Spleen (tissue), 11 donors: ENCODE measurements at regions not wholly inside any gene's neighbourhood (a gene's known extent, or its start where the extent isn't known, plus 50 kb on each side); places are given as distances from the start of the nearest gene placed in this dataset.

ENCODE experiments used
- DNase-seq: peaks from one replicate; pipeline ENCODE4 v3.0.0-alpha.2; 2020
- H3K27ac ChIP-seq, 8 donors: fragments of 200-600 bp; sonication (generic) in 7 of 8; 1 replicate in 4 of 8; 2 replicates in 4 of 8; pipeline versions ENCODE4 v1.5.0 to v1.8.0; 2016 to 2021; ENCODE audit warnings: inconsistent platforms in 4 of 8, mild to moderate bottlenecking in 4 of 8, moderate library complexity in 1 of 8
- H3K27me3 ChIP-seq, 7 donors: fragments of 200-600 bp; sonication (generic) in 6 of 7; replicated peaks in 1 of 7; 1 replicate in 4 of 7; 2 replicates in 3 of 7; pipeline versions ENCODE4 v1.5.0 to v1.8.0; 2016 to 2021; ENCODE audit warnings: inconsistent platforms in 3 of 7, mild to moderate bottlenecking in 1 of 7
- H3K36me3 ChIP-seq, 6 donors: fragments of 200-600 bp; sonication (generic) in 5 of 6; 1 replicate in 4 of 6; 2 replicates in 2 of 6; pipeline versions ENCODE4 v1.5.0 to v1.8.0; 2016 to 2021; ENCODE audit warnings: inconsistent platforms in 2 of 6
- H3K4me1 ChIP-seq, 6 donors: fragments of 200-600 bp; sonication (generic) in 5 of 6; 1 replicate in 3 of 6; 2 replicates in 3 of 6; pipeline versions ENCODE4 v1.5.0 to v1.8.0; 2016 to 2021; ENCODE audit warnings: inconsistent platforms in 3 of 6
- H3K4me3 ChIP-seq, 8 donors: fragments of 200-600 bp; sonication (generic) in 7 of 8; 1 replicate in 4 of 8; 2 replicates in 4 of 8; pipeline versions ENCODE4 v1.5.0 to v1.8.0; 2016 to 2021; ENCODE audit warnings: inconsistent platforms in 4 of 8, mild to moderate bottlenecking in 4 of 8, moderate library complexity in 2 of 8
- H3K9me3 ChIP-seq, 8 donors: fragments of 200-600 bp; sonication (generic) in 7 of 8; 1 replicate in 4 of 8; 2 replicates in 4 of 8; pipeline versions ENCODE4 v1.5.0 to v1.8.0; 2016 to 2021; ENCODE audit warnings: inconsistent platforms in 4 of 8
- POLR2A ChIP-seq, 3 donors: fragments of 450-650 bp; IDR thresholded peaks; one replicate each; pipeline ENCODE4 v1.5.1; 2017; ENCODE audit warnings: antibody characterized with exemption in 3 of 3, mild to moderate bottlenecking in 1 of 3
- POLR2AphosphoS5 ChIP-seq, 3 donors: sonication (generic); formaldehyde crosslinking; IDR thresholded peaks; one replicate each; pipeline ENCODE4 v1.5.1; 2017; ENCODE audit warnings: antibody characterized with exemption in 3 of 3
- WGBS, 5 donors: extraction: QIAGEN DNeasy Blood & Tissue Kit in 3 of 5; methylation state at CpG; one replicate each; pipeline versions ENCODE4 v1.1.5 to v1.1.7; 2013 to 2018; 5-methylcytosine and 5-hydroxymethylcytosine counted together
- intact Hi-C: fragments of 100-400 bp; cut with DNase I; formaldehyde crosslinking; loops from one replicate; pipeline ENCODE4 v1.15.0; 2023; ENCODE audit warnings: low total_unique reads
- TF ChIP-seq, protein P1 (sequence below), 11 experiments: fragments of 200-600 bp in 7 of 11; fragments of 450-650 bp in 4 of 11; sonication (generic) in 4 of 11; IDR thresholded peaks in 8 of 11; conservative IDR thresholded peaks in 3 of 11; 1 replicate in 7 of 11; 2 replicates in 4 of 11; pipeline versions ENCODE4 v1.4.0 to v1.8.0; 2016 to 2021; ENCODE audit warnings: antibody characterized with exemption in 11 of 11, inconsistent platforms in 4 of 11, mild to moderate bottlenecking in 1 of 11
- donor health status: healthy with polysubstance abuse.
- donor health status: DM: no; HTN: no; CAD: no; lungs with moderate emphysema.
- donor health status: DM: no; HTN: no; CAD: no.
- donor health status: Bipolar disorder and iron deficiency.
- donor health status: healthy.
- donor health status: DM: no; HTN: no; CAD: no.
- donor health status: DM: yes; HTN: yes; CAD: no.

DNA sequence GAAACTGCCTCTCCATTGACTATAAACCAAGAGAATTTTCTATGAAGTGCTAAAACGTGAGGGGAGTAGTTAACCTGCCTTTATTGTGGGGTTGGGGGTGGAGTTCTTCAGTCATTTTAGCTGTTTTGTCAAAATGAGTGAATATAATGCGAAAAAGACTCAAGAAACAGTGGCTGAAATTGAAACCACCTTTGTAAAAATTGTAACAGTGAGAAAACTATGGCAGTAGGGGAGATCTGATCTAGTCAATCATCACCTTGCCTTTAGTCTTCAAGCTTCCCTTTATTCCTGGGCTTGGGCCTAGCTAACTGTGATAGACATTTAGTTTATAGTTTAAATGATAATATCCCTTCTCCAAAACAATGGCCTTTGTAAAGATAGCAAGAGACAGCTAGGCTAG, 1927.3 kb downstream of the STIM2 start:
- no peak overlapping the region for H3K27ac ChIP-seq
- H3K4me3 ChIP-seq, result no peak overlapping the region
- TF ChIP-seq POLR2AphosphoS5 (IDR thresholded peaks at IDR 0.05), result no peak
- TF ChIP-seq POLR2A (IDR thresholded peaks at IDR 0.05), result no peak
- TF ChIP-seq, protein P1, sequence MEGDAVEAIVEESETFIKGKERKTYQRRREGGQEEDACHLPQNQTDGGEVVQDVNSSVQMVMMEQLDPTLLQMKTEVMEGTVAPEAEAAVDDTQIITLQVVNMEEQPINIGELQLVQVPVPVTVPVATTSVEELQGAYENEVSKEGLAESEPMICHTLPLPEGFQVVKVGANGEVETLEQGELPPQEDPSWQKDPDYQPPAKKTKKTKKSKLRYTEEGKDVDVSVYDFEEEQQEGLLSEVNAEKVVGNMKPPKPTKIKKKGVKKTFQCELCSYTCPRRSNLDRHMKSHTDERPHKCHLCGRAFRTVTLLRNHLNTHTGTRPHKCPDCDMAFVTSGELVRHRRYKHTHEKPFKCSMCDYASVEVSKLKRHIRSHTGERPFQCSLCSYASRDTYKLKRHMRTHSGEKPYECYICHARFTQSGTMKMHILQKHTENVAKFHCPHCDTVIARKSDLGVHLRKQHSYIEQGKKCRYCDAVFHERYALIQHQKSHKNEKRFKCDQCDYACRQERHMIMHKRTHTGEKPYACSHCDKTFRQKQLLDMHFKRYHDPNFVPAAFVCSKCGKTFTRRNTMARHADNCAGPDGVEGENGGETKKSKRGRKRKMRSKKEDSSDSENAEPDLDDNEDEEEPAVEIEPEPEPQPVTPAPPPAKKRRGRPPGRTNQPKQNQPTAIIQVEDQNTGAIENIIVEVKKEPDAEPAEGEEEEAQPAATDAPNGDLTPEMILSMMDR (IDR thresholded peaks at IDR 0.05 in 8 of 11, conservative IDR thresholded peaks at IDR 0.05 in 3 of 11), result no peak
- H3K9me3 ChIP-seq, result peaks cover 0 to 10% (median 3%) of the 10 kb centered on the region in 8 donors
- WGBS, 5 donors, result 41 to 56% (median 42%) methylated on average over 2 of the region's 2 CpGs
- no peaks in the 10 kb centered on the region for H3K36me3 ChIP-seq
- no peaks in the 10 kb centered on the region for H3K4me1 ChIP-seq
- H3K27me3 ChIP-seq, result no peaks in the 10 kb centered on the region
- DNase-seq, result no peak
- intact Hi-C loops, result no loop called here

DNA sequence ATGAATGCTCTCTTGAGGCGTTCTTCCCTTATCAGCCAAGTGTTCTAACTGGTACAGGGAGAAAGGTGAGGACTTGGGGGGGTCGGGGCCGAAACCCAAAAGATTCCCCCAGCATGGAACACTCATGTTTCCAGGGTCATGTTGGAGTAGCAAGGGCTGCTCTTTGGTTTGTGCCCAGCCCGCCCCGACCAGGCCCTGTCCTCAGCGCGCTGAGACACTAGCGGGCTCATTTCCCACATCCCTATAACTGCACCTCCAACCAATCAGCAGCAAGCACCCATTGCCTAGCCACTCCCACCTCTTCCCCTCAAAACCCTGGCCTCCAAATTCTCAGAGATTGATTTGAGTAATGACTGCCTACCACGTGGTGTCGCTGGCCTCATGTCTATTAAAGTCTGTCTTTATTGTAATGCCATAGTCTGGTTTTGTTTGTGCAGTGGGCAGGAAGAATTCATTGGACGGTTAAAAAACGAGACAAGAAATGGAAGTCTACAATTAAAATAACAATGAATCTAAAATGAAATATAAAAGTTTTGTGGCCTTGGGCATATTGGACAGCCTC, 1928.4 kb downstream of the STIM2 start:
- H3K27ac ChIP-seq, result no peak overlapping the region
- no peak for DNase-seq
- no peaks in the 10 kb centered on the region for H3K36me3 ChIP-seq
- TF ChIP-seq, protein P1 (IDR thresholded peaks at IDR 0.05 in 8 of 11, conservative IDR thresholded peaks at IDR 0.05 in 3 of 11), result no peak
- TF ChIP-seq POLR2AphosphoS5 (IDR thresholded peaks at IDR 0.05) (no peak), POLR2A (IDR thresholded peaks at IDR 0.05) (no peak)
- intact Hi-C loops, result no loop called here
- no peak overlapping the region for H3K4me3 ChIP-seq
- H3K4me1 ChIP-seq, result no peaks in the 10 kb centered on the region
- no peaks in the 10 kb centered on the region for H3K27me3 ChIP-seq
- peaks cover 0 to 10% (median 4%) of the 10 kb centered on the region in 8 donors for H3K9me3 ChIP-seq
- WGBS, 5 donors, result 85 to 93% (median 87%) methylated on average over 12 of the region's 12 CpGs

DNA sequence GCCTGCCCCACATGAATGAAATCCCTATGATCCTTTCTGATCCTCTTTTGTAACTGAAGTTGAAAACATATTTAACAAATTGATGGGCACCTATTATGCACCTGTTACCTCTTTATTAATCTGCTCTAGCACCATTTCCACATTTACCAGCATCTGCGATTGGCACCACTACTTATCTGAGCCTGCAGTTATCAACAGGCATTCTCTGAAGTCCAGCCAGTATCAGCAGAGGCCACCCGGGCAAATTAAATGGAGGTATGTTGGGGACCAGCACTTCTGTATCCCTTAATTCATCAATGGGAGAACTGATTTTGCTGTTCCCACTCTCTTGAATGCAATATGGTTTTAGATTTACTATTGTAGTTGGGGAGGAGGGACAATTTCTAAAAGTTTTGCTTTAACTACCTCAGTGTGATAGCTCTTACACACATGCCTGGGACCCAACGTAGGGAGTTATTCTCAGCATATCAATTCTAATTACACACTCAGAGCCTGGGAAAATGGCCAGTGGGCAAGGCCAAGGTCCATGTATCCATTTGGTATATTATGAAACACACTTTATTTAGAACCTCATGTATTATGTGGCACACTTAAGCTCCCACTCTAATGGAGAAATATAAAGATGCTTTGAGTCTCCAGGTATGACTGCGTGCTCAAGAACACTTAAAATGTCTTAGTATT, 1927.1 kb upstream of the PCDH7 start:
- H3K27me3 ChIP-seq, result no peaks in the 10 kb centered on the region
- H3K36me3 ChIP-seq, result no peaks in the 10 kb centered on the region
- TF ChIP-seq POLR2A (IDR thresholded peaks at IDR 0.05) (no peak), POLR2AphosphoS5 (IDR thresholded peaks at IDR 0.05) (no peak)
- TF ChIP-seq, protein P1 (IDR thresholded peaks at IDR 0.05 in 8 of 11, conservative IDR thresholded peaks at IDR 0.05 in 3 of 11), result no peak
- H3K9me3 ChIP-seq, result peaks cover 0 to 20% (median 11%) of the 10 kb centered on the region in 8 donors
- no peak for DNase-seq
- WGBS, 5 donors, result 77 to 84% (median 81%) methylated on average over 4 of the region's 4 CpGs
- H3K4me1 ChIP-seq, result no peaks in the 10 kb centered on the region
- H3K27ac ChIP-seq, result no peak overlapping the region
- H3K4me3 ChIP-seq, result no peak overlapping the region
- intact Hi-C loops, result no loop called here

DNA sequence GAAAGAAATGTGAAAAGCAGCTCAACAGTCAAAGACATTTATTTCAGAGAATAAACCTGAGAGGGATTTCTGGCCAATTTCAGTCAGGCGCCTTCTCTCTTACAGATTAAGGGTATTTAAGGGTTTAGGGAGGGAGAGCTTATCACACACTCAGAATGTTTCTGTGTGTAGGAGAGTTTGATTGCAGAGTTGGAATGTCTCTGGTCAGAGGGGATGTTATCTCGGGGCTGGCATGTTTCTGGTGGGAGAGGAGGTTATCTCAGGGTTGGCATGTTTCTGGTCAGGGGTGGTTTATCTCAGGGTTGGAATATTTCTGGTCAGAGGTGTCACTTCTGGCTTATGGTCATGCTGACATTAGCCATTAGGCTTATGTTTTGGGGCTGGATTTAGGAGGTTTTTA, 1920.5 kb upstream of the PCDH7 start:
- Histone ChIP-seq H3K4me3 (no peak overlapping the region), H3K9me3 (peaks cover 0 to 9% (median 2%) of the 10 kb centered on the region in 8 donors), H3K36me3 (no peaks in the 10 kb centered on the region), H3K27me3 (no peaks in the 10 kb centered on the region), H3K4me1 (no peaks in the 10 kb centered on the region), H3K27ac (no peak overlapping the region)
- DNase-seq, result no peak
- intact Hi-C loops, result no loop called here
- WGBS, 5 donors, result 47 to 70% (median 61%) methylated on average over 2 of the region's 2 CpGs
- TF ChIP-seq, protein P1 (IDR thresholded peaks at IDR 0.05 in 8 of 11, conservative IDR thresholded peaks at IDR 0.05 in 3 of 11), result no peak
- TF ChIP-seq POLR2AphosphoS5 (IDR thresholded peaks at IDR 0.05), result no peak
- TF ChIP-seq POLR2A (IDR thresholded peaks at IDR 0.05), result no peak
